ENCODE measurements at regions not wholly inside any gene's neighbourhood (a gene's known extent, or its start where the extent isn't known, plus 50 kb on each side); places are given as distances from the start of the nearest gene placed in this dataset.

DNA sequence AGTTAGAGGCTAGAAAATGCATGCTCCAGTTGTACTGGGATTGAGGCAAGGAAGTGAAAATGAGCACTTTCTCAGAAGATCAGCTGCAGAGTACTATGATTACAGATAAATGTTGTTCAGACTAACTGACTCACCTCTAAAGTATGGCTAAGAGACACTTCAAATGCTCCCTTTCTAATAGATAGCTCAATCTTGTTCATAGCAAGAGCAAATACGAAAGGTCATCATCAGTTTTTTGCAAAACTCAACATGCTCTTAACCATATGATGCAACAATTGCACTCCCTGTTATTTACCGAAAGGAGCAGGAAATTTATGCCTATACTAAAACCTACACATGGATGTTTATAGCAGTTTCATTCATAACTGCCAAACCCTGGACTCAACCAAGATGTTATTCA is 838.4 kb upstream of the INTU start:
- Histone ChIP-seq H3K36me3 (ENCODE audit: control insufficient read depth, low read length) (no peaks in the 10 kb centered on the region), H3F3A (ENCODE audit: control insufficient read depth, insufficient read depth) (no peaks in the 10 kb centered on the region), H3K9me2 (replicated peaks; ENCODE audit: control insufficient read depth, low read length) (no peaks in the 10 kb centered on the region), H4K20me1 (ENCODE audit: control insufficient read depth, insufficient read depth, low read depth, low read length) (no peaks in the 10 kb centered on the region), H3K4me2 (ENCODE audit: low read length) (no peak overlapping the region), H3K79me2 (ENCODE audit: control insufficient read depth, low read length) (no peaks in the 10 kb centered on the region), H3K4me1 (ENCODE audit: control insufficient read depth, low read length) (no peaks in the 10 kb centered on the region), H3K9me3 (ENCODE audit: control insufficient read depth, insufficient read depth, low read length) (no peaks in the 10 kb centered on the region), H3K4me3 (ENCODE audit: low read length) (no peak overlapping the region), H3K27ac (ENCODE audit: low read depth, low read length) (no peak overlapping the region), H3K27me3 (ENCODE audit: control insufficient read depth, low read length) (no peaks in the 10 kb centered on the region)
- no peak for TF ChIP-seq EZH2phosphoT487 (IDR thresholded peaks at IDR 0.05; ENCODE audit: borderline replicate concordance, low read length)
- TF ChIP-seq, protein P1, sequence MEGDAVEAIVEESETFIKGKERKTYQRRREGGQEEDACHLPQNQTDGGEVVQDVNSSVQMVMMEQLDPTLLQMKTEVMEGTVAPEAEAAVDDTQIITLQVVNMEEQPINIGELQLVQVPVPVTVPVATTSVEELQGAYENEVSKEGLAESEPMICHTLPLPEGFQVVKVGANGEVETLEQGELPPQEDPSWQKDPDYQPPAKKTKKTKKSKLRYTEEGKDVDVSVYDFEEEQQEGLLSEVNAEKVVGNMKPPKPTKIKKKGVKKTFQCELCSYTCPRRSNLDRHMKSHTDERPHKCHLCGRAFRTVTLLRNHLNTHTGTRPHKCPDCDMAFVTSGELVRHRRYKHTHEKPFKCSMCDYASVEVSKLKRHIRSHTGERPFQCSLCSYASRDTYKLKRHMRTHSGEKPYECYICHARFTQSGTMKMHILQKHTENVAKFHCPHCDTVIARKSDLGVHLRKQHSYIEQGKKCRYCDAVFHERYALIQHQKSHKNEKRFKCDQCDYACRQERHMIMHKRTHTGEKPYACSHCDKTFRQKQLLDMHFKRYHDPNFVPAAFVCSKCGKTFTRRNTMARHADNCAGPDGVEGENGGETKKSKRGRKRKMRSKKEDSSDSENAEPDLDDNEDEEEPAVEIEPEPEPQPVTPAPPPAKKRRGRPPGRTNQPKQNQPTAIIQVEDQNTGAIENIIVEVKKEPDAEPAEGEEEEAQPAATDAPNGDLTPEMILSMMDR (IDR thresholded peaks at IDR 0.05; ENCODE audit: low read depth, low read length, poor library complexity, severe bottlenecking): no peak

GRCh38 chr4:126798214-126798613 is 834.5 kb upstream of the INTU start:
- Histone ChIP-seq H4K20me1 (ENCODE audit: control insufficient read depth, insufficient read depth, low read depth, low read length) (no peaks in the 10 kb centered on the region), H3K4me3 (ENCODE audit: low read length) (no peak overlapping the region), H3K79me2 (ENCODE audit: control insufficient read depth, low read length) (no peaks in the 10 kb centered on the region), H3K27ac (ENCODE audit: low read depth, low read length) (no peak overlapping the region), H3F3A (ENCODE audit: control insufficient read depth, insufficient read depth) (no peaks in the 10 kb centered on the region), H3K4me2 (ENCODE audit: low read length) (no peak overlapping the region), H3K9me3 (ENCODE audit: control insufficient read depth, insufficient read depth, low read length) (no peaks in the 10 kb centered on the region), H3K27me3 (ENCODE audit: control insufficient read depth, low read length) (no peaks in the 10 kb centered on the region), H3K4me1 (ENCODE audit: control insufficient read depth, low read length) (no peaks in the 10 kb centered on the region), H3K36me3 (ENCODE audit: control insufficient read depth, low read length) (no peaks in the 10 kb centered on the region), H3K9me2 (replicated peaks; ENCODE audit: control insufficient read depth, low read length) (no peaks in the 10 kb centered on the region)
- no peak for TF ChIP-seq EZH2phosphoT487 (IDR thresholded peaks at IDR 0.05; ENCODE audit: borderline replicate concordance, low read length)
- TF ChIP-seq, protein P1 (IDR thresholded peaks at IDR 0.05; ENCODE audit: low read depth, low read length, poor library complexity, severe bottlenecking): no peak

GRCh38 chr4:126799416-126799815 is 833.3 kb upstream of the INTU start:
- no peaks in the 10 kb centered on the region for H3K79me2 ChIP-seq (ENCODE audit: control insufficient read depth, low read length)
- H3K27ac ChIP-seq (ENCODE audit: low read depth, low read length): no peak overlapping the region
- no peak overlapping the region for H3K4me3 ChIP-seq (ENCODE audit: low read length)
- no peaks in the 10 kb centered on the region for H4K20me1 ChIP-seq (ENCODE audit: control insufficient read depth, insufficient read depth, low read depth, low read length)
- TF ChIP-seq, protein P1 (IDR thresholded peaks at IDR 0.05; ENCODE audit: low read depth, low read length, poor library complexity, severe bottlenecking): no peak
- TF ChIP-seq EZH2phosphoT487 (IDR thresholded peaks at IDR 0.05; ENCODE audit: borderline replicate concordance, low read length): no peak
- no peak overlapping the region for H3K4me2 ChIP-seq (ENCODE audit: low read length)
- H3K36me3 ChIP-seq (ENCODE audit: control insufficient read depth, low read length): no peaks in the 10 kb centered on the region
- no peaks in the 10 kb centered on the region for H3K4me1 ChIP-seq (ENCODE audit: control insufficient read depth, low read length)
- H3K9me2 ChIP-seq (replicated peaks; ENCODE audit: control insufficient read depth, low read length): no peaks in the 10 kb centered on the region
- H3K9me3 ChIP-seq (ENCODE audit: control insufficient read depth, insufficient read depth, low read length): no peaks in the 10 kb centered on the region
- no peaks in the 10 kb centered on the region for H3K27me3 ChIP-seq (ENCODE audit: control insufficient read depth, low read length)
- H3F3A ChIP-seq (ENCODE audit: control insufficient read depth, insufficient read depth): no peaks in the 10 kb centered on the region
